GM12878 (cell line): ENCODE measurements at regions not wholly inside any gene's neighbourhood (a gene's known extent, or its start where the extent isn't known, plus 50 kb on each side); places are given as distances from the start of the nearest gene placed in this dataset.

Source experiments
- ATAC-seq: fragments of 200-7000 bp; cut with Tn5 transposase; 3 replicates; pipeline ENCODE4 v1.9.1; 2020; ENCODE audit warnings: mild to moderate bottlenecking, moderate library complexity
- BruUV-seq: library from RNA; stranded (reverse); fragments of 400-500 nt; replicated peaks from 2 replicates; lab custom pipeline; 2021; lab: Mats Ljungman, UMichigan
- CTCF ChIA-PET: fragments of 300-600 bp; sonication (Branson Sonifier 250); formaldehyde crosslinking; extraction: SDS; loops from one replicate; lab custom pipeline; 2021; ENCODE audit warnings: inconsistent platforms; lab: Yijun Ruan, JAX
- POLR2A ChIA-PET: fragments of 350-600 bp; formaldehyde crosslinking; extraction: SDS; loops from one replicate; lab custom pipeline; 2021; ENCODE audit warnings: inconsistent platforms; lab: Charles Lee
- RAD21 ChIA-PET: fragments of 300-600 bp; sonication (Branson Sonifier 250); formaldehyde crosslinking; loops from one replicate; lab custom pipeline; 2023; ENCODE audit warnings: antibody characterized with exemption; ENCODE audit not compliant: unreplicated experiment; lab: Charles Lee
- SMC1A ChIA-PET: fragments of 300-600 bp; sonication (Branson Sonifier 250); formaldehyde crosslinking; loops from one replicate; lab custom pipeline; 2023; ENCODE audit not compliant: unreplicated experiment, uncharacterized antibody; lab: Charles Lee
- DNase-seq: peaks from one replicate; pipeline ENCODE4 v3.0.0-alpha.2; 2011; ENCODE audit warnings: low read depth, low spot score
- FAIRE-seq: peaks from 3 replicates; lab custom pipeline; 2011; peaks lifted over from hg19 to GRCh38; lab: Jason Lieb, UNC
- H2AFZ ChIP-seq: 2 replicates; pipeline ENCODE4 v1.6.0; 2011; ENCODE audit warnings: low read depth, low read length, control low read depth; ENCODE audit not compliant: control insufficient read depth
- H3K27ac ChIP-seq: 2 replicates; pipeline ENCODE4 v1.5.1; 2011; ENCODE audit warnings: control low read depth; ENCODE audit not compliant: control insufficient read depth, insufficient read depth
- H3K27me3 ChIP-seq, 2 experiments: replicated peaks in 1 of 2; 2 replicates each; pipeline versions ENCODE4 v1.6.0 to v1.6.1; 2011; ENCODE audit warnings: low read length in 1 of 2; ENCODE audit not compliant: control insufficient read depth in 2 of 2, insufficient read depth in 2 of 2
- H3K36me3 ChIP-seq, 2 experiments: 2 replicates each; pipeline ENCODE4 v1.5.1; 2011; ENCODE audit warnings: low read length in 1 of 2; ENCODE audit not compliant: control insufficient read depth in 2 of 2, insufficient read depth in 2 of 2
- H3K4me1 ChIP-seq: 2 replicates; pipeline ENCODE4 v1.6.1; 2011; ENCODE audit warnings: mild to moderate bottlenecking, low read length, moderate library complexity, mixed read lengths; ENCODE audit not compliant: control insufficient read depth, insufficient read depth
- H3K4me2 ChIP-seq: 2 replicates; pipeline ENCODE4 v1.6.0; 2011; ENCODE audit warnings: control low read depth; ENCODE audit not compliant: control insufficient read depth, insufficient read depth
- H3K4me3 ChIP-seq: fragments of 200-600 bp; sonication (generic); 2 replicates; pipeline ENCODE4 v1.5.1; 2016
- H3K79me2 ChIP-seq: 2 replicates; pipeline ENCODE4 v1.6.0; 2011; ENCODE audit warnings: low read length; ENCODE audit not compliant: control insufficient read depth, insufficient read depth
- H3K9ac ChIP-seq: 2 replicates; pipeline ENCODE4 v1.8.0; 2011; ENCODE audit warnings: low read length, control low read depth, mixed read lengths; ENCODE audit not compliant: control insufficient read depth, insufficient read depth
- H3K9me3 ChIP-seq: replicated peaks from 3 replicates; pipeline ENCODE4 v1.5.1; 2011; ENCODE audit warnings: mild to moderate bottlenecking, low read length; ENCODE audit not compliant: control insufficient read depth, insufficient read depth
- H4K20me1 ChIP-seq: 2 replicates; pipeline ENCODE4 v1.6.0; 2011; ENCODE audit not compliant: control insufficient read depth, insufficient read depth
- BCL3 ChIP-seq: IDR thresholded peaks from 2 replicates; pipeline ENCODE4 v1.6.1; 2011; ENCODE audit warnings: borderline replicate concordance, low read depth, mild to moderate bottlenecking, moderate library complexity, low read length; ENCODE audit not compliant: insufficient read depth, poor library complexity, severe bottlenecking
- CBX5 ChIP-seq: sonication (generic); IDR thresholded peaks from 2 replicates; pipeline ENCODE4 v1.6.1; 2016; ENCODE audit warnings: low read depth, moderate library complexity, mild to moderate bottlenecking, inconsistent platforms
- CHD4 ChIP-seq: fragments of 200-600 bp; sonication (generic); IDR thresholded peaks from 2 replicates; pipeline ENCODE4 v1.6.1; 2016; ENCODE audit warnings: mild to moderate bottlenecking
- GATAD2B ChIP-seq: fragments of 450-650 bp; conservative IDR thresholded peaks from 2 replicates; pipeline ENCODE4 v1.6.1; 2017; ENCODE audit warnings: low read depth, mild to moderate bottlenecking, moderate library complexity
- HCFC1 ChIP-seq: fragments of 150-350 bp; IDR thresholded peaks from 2 replicates; pipeline ENCODE4 v1.6.1; 2014; ENCODE audit warnings: low read length
- KAT2A ChIP-seq: conservative IDR thresholded peaks from 2 replicates; pipeline ENCODE4 v1.6.1; 2011; ENCODE audit warnings: low read depth, low read length; ENCODE audit not compliant: control insufficient read depth
- MYB ChIP-seq: fragments of 150-350 bp; IDR thresholded peaks from 2 replicates; pipeline ENCODE4 v1.6.1; 2014; ENCODE audit warnings: mild to moderate bottlenecking, low read depth, low read length, borderline replicate concordance
- NFYB ChIP-seq: IDR thresholded peaks from 2 replicates; pipeline ENCODE4 v1.6.1; 2011; ENCODE audit warnings: low read depth, mild to moderate bottlenecking, low read length, improper control_type of control experiment, moderate library complexity; ENCODE audit not compliant: insufficient read depth
- NR2C2 ChIP-seq: IDR thresholded peaks from 2 replicates; pipeline ENCODE4 v1.6.1; 2011; ENCODE audit warnings: borderline replicate concordance, low read depth; ENCODE audit not compliant: control insufficient read depth, insufficient read length
- RB1 ChIP-seq: fragments of 450-650 bp; formaldehyde crosslinking; IDR thresholded peaks from 2 replicates; pipeline ENCODE4 v1.6.1; 2017; ENCODE audit warnings: mild to moderate bottlenecking, borderline replicate concordance
- RBBP5 ChIP-seq: fragments of 200-600 bp; sonication (generic); conservative IDR thresholded peaks from 2 replicates; pipeline ENCODE4 v1.6.1; 2016
- RELA ChIP-seq: fragments of 450-650 bp; IDR thresholded peaks from 2 replicates; pipeline ENCODE4 v1.8.0; 2014; ENCODE audit warnings: borderline replicate concordance; ENCODE audit not compliant: partially characterized antibody
- SIX5 ChIP-seq: IDR thresholded peaks from 2 replicates; pipeline ENCODE4 v1.6.1; 2011; ENCODE audit warnings: mild to moderate bottlenecking, low read depth, low read length, moderate library complexity; ENCODE audit not compliant: severe bottlenecking
- SP1 ChIP-seq: IDR thresholded peaks from one replicate; pipeline ENCODE4 v1.6.1; 2011; ENCODE audit warnings: low read depth, low read length
- SUPT20H ChIP-seq: IDR thresholded peaks from 2 replicates; pipeline ENCODE4 v1.6.1; 2011; ENCODE audit warnings: low read depth, mild to moderate bottlenecking, low read length, moderate library complexity, borderline replicate concordance; ENCODE audit not compliant: control insufficient read depth
- TBL1XR1 ChIP-seq: IDR thresholded peaks from 2 replicates; pipeline ENCODE4 v1.6.1; 2012; ENCODE audit warnings: low read depth, low read length, improper control_type of control experiment
- TCF7 ChIP-seq: IDR thresholded peaks from 2 replicates; pipeline ENCODE4 v1.6.1; 2014; ENCODE audit warnings: antibody characterized with exemption, borderline replicate concordance
- ZNF24 ChIP-seq: fragments of 450-650 bp; IDR thresholded peaks from 2 replicates; pipeline ENCODE4 v1.6.1; 2017; ENCODE audit warnings: antibody characterized with exemption, mild to moderate bottlenecking
- WGBS: methylation state at CpG from one replicate; pipeline ENCODE4 v1.1.6; 2016; ENCODE audit warnings: low lambda C conversion rate; ENCODE audit not compliant: insufficient replicate concordance, insufficient coverage; ENCODE audit errors: missing lambda C conversion rate; 5-methylcytosine and 5-hydroxymethylcytosine counted together
- in situ Hi-C: fragments of 300-500 bp; cut with MboI; formaldehyde crosslinking; loops from 9 replicates; pipeline ENCODE4 v1.14.3; 2018; ENCODE audit warnings: mixed read lengths
- intact Hi-C: fragments of 100-400 bp; cut with micrococcal nuclease; formaldehyde crosslinking; loops from one replicate; pipeline ENCODE4 v1.14.2; 2022; ENCODE audit not compliant: unreplicated experiment
- TF ChIP-seq, protein P1 (sequence below): fragments of 450-650 bp; conservative IDR thresholded peaks from 2 replicates; pipeline ENCODE4 v1.6.1; 2017; ENCODE audit warnings: mild to moderate bottlenecking, moderate library complexity

DNA sequence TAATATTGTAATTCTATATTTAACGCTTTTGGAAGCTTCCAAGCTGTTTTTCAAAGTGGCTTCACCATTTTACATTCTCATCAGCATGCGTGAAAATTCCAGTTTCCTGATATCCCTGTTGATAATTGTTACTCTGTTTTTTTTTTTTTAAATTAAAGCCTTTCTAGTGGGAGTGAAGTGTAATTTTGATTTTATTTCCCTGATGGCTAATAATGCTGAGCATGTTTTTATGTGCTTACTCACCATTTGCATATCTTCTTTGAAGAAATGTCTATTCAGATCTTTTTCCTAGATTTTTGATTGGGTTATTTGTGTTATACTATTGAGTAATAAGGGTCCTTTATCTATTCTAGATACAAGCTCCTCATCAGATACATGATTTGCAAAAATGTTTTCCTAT is 382.8 kb upstream of the HS6ST1 start:
- 70% methylated on average over 2 of the region's 2 CpGs for WGBS
- BruUV-seq, result no TSS peak
- ChIA-PET RAD21 (interaction anchor here (0.6 kb wide), 1 partner anchor 220 kb away, joined by 3 read pairs; no protein-coding TSS in a partner anchor), CTCF (no interaction called here), POLR2A (no interaction called here), SMC1A (no interaction called here)
- Histone ChIP-seq H3K36me3 (no peaks in the 10 kb centered on the region), H4K20me1 (no peaks in the 10 kb centered on the region), H3K9ac (no peak overlapping the region), H3K27me3 (no peaks in the 10 kb centered on the region), H3K9me3 (no peaks in the 10 kb centered on the region), H3K4me1 (no peaks in the 10 kb centered on the region), H3K79me2 (no peaks in the 10 kb centered on the region), H2AFZ (no peak overlapping the region), H3K4me3 (no peak overlapping the region), H3K4me2 (no peak overlapping the region), H3K27ac (no peak overlapping the region)
- ATAC-seq (no peak), FAIRE-seq (no peak), DNase-seq (no peak)
- intact Hi-C loops (no loop called here), in situ Hi-C loops (no loop called here)
- TF ChIP-seq TCF7 (no peak), HCFC1 (no peak), RELA (no peak), SUPT20H (no peak), GATAD2B (no peak), BCL3 (no peak), NR2C2 (no peak), CHD4 (no peak), ZNF24 (no peak), RBBP5 (no peak), RB1 (no peak), CBX5 (no peak), SP1 (no peak), MYB (no peak), SIX5 (no peak), NFYB (no peak), KAT2A (no peak), TBL1XR1 (no peak)
- TF ChIP-seq, protein P1, sequence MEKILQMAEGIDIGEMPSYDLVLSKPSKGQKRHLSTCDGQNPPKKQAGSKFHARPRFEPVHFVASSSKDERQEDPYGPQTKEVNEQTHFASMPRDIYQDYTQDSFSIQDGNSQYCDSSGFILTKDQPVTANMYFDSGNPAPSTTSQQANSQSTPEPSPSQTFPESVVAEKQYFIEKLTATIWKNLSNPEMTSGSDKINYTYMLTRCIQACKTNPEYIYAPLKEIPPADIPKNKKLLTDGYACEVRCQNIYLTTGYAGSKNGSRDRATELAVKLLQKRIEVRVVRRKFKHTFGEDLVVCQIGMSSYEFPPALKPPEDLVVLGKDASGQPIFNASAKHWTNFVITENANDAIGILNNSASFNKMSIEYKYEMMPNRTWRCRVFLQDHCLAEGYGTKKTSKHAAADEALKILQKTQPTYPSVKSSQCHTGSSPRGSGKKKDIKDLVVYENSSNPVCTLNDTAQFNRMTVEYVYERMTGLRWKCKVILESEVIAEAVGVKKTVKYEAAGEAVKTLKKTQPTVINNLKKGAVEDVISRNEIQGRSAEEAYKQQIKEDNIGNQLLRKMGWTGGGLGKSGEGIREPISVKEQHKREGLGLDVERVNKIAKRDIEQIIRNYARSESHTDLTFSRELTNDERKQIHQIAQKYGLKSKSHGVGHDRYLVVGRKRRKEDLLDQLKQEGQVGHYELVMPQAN, result no peak
